SK-N-SH (cell line): ENCODE measurements at regions not wholly inside any gene's neighbourhood (a gene's known extent, or its start where the extent isn't known, plus 50 kb on each side); places are given as distances from the start of the nearest gene placed in this dataset.

ENCODE experiments used
- CHD2 ChIP-seq: fragments of 150-350 bp; IDR thresholded peaks from 2 replicates; pipeline ENCODE4 v1.6.1; 2018; ENCODE audit warnings: low read length; ENCODE audit not compliant: partially characterized antibody
- POLR2AphosphoS5 ChIP-seq: IDR thresholded peaks from 2 replicates; pipeline ENCODE4 v1.6.1; 2012; ENCODE audit warnings: low read depth, low read length
- RFX5 ChIP-seq: IDR thresholded peaks from 2 replicates; pipeline ENCODE4 v1.6.1; 2012; ENCODE audit warnings: mild to moderate bottlenecking, improper control_type of control experiment, low read length
- TAF1 ChIP-seq: IDR thresholded peaks from 2 replicates; pipeline ENCODE4 v1.6.1; 2012; ENCODE audit warnings: low read depth, mild to moderate bottlenecking, low read length, moderate library complexity, borderline replicate concordance
- TF ChIP-seq, protein P1 (sequence below): fragments of 200-600 bp; sonication (generic); IDR thresholded peaks from 2 replicates; pipeline ENCODE4 v1.6.1; 2017; ENCODE audit warnings: antibody characterized with exemption, mild to moderate bottlenecking, moderate library complexity

DNA sequence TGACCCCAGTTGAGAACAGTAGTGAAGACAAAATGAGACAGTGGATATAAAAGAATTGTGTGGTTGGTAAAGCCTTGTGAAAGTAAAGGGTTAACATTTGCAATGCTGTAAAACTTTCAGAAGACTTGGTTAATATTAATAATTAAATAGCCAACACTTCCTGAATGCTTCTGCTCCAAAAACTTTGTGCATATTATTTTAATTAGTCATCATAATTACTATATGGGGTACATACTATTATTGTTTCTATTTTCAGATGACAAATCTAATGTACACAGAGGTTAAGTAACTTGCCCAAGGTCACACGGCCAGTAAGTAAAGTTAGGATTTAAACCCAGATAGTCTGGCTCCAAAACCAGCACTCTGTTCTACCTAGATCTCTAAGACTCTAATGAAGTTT lies 291.3 kb downstream of the OGFRL1 start:
- TF ChIP-seq POLR2AphosphoS5, result no peak
- no peak for TF ChIP-seq TAF1
- TF ChIP-seq, protein P1, sequence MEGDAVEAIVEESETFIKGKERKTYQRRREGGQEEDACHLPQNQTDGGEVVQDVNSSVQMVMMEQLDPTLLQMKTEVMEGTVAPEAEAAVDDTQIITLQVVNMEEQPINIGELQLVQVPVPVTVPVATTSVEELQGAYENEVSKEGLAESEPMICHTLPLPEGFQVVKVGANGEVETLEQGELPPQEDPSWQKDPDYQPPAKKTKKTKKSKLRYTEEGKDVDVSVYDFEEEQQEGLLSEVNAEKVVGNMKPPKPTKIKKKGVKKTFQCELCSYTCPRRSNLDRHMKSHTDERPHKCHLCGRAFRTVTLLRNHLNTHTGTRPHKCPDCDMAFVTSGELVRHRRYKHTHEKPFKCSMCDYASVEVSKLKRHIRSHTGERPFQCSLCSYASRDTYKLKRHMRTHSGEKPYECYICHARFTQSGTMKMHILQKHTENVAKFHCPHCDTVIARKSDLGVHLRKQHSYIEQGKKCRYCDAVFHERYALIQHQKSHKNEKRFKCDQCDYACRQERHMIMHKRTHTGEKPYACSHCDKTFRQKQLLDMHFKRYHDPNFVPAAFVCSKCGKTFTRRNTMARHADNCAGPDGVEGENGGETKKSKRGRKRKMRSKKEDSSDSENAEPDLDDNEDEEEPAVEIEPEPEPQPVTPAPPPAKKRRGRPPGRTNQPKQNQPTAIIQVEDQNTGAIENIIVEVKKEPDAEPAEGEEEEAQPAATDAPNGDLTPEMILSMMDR, result no peak
- TF ChIP-seq RFX5, result no peak
- TF ChIP-seq CHD2, result no peak
